Inflammatory macrophage (primary cell): ENCODE measurements at regions not wholly inside any gene's neighbourhood (a gene's known extent, or its start where the extent isn't known, plus 50 kb on each side); places are given as distances from the start of the nearest gene placed in this dataset.
"Not testable (repeated sequence)": the region's sequence is repeated elsewhere in the genome, so short reads cannot be mapped to it uniquely, and the experiment has no call there.

ENCODE experiments used
- DNase-seq, 2 donors: peaks; one replicate each; pipeline ENCODE4 v3.0.0-alpha.2; 2020 to 2022

DNA sequence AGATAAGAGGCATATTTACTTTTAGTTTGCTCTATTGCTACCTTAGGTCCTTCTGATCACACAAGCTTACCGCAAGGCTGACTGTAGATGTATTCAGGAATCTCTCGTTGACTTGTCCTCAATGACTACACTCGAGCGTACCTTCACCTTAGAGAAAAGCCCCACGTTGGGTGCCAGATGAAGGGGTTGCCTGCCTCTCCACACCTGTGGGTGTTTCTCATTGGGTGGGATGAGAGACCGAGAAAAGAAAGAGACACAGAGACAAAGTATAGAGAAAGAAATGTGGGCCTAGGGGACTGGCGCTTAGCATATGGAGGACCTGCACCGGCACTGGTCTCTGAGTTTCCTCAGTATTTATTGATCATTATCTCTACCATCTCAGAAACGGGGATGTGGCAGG is 51.8 kb downstream of the ASCL4 start:
- no peak for DNase-seq

DNA sequence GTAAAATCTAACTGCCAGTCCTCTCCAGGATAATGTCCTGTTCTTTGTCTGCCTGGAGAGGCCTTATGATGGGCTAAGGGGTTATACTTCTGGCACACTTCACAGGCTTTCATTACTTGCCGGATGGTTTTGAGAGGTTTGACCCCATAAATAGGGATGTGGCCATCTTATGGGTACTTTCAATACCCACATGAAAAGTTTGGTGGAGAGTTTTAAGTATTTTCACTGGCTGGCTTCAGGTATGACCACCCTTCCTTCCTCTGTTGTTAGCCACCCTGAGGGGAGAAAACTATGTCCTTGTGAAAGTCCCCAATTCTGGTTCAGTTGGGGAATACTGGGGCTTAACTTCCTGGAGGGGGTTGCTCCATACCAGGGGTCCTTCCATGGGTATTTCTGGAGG is 54.8 kb downstream of the ASCL4 start:
- DNase-seq: no peak

DNA sequence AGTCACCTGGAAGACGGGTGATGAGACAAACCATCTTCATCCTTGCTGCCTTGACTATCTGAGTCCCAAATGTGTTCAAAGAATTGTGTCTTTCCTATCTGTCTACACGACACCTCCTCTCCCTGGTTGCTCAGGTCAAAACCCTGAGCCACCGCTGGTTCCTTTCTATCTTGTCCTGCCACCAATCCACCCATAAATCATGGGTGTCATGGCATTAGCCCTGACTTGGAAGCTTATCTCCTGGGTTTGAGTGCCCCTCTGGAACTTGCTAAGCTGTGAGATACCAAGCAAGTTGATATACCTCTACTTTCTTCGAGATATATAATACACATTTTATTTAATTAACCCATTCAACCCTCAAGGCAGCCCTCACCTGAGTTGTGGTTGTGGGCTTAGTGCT is 57.9 kb downstream of the ASCL4 start:
- DNase-seq: no peak

DNA sequence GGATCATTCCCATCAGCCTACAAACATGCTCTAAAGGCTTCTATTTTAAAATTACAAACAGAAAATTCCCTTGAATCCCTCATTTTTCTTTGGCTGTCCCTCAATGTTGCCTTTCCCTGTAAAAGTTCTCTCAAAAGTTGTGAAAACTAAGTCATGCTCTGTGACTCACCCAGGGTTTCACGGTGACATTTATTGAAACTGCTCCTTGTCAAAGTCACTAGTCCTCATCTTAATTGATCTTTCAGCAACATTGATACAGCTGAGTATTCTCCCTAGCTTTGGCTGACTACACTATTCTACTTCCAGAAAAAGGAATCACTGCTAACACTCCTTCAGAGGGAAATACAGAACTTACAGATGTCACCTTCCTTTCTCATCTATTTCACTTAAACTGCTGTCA is 65.7 kb downstream of the ASCL4 start:
- no peak for DNase-seq

DNA sequence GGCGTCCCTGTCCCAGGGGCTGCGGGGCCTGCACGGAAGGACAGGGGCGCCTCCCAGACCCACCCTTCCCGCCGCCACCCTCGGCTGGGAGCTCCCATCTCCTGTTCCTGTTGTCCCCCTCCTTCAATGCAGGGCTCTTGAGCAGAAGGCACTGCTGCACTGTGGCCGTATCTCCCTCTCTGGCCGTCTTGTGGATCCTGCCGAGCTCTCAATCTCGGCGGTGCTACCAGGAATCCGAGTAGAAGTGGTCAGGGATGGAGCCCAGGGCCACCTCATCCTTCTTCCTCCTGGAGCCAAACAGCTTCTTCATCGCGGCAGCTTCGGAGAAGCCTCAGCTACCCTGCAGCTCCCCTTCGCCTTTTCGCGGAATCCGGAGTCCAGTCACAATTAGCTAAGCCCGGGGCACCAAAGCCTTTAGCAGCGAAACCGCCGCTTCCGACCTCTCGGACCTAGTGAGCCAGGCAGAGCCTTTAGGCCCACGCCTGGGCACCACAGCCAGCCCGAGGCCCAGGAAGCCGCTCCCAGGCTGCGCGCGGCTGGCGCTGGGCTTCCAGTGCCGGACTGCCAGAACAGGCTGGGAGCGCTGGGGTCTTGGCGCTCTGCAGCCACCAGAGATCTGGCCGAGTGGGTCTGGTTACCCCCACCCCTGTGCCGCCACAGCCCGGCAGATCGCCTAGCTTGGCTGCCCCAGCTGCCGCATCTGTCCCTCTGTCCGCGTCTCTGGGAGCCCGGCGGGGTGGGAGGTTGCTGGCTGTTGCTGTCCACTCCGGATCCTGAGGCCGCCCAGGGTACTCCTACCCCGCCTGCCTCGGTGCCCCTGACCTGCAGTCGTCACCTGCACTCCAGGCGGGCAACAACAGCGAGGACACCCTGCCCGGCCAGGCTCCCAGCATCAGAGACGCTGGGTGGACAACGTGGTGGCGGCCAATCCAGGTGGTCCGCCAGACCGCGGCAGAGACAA is 69.1 kb downstream of the ASCL4 start:
- peak in 1 of 2 donors; percentile 20 for DNase-seq

DNA sequence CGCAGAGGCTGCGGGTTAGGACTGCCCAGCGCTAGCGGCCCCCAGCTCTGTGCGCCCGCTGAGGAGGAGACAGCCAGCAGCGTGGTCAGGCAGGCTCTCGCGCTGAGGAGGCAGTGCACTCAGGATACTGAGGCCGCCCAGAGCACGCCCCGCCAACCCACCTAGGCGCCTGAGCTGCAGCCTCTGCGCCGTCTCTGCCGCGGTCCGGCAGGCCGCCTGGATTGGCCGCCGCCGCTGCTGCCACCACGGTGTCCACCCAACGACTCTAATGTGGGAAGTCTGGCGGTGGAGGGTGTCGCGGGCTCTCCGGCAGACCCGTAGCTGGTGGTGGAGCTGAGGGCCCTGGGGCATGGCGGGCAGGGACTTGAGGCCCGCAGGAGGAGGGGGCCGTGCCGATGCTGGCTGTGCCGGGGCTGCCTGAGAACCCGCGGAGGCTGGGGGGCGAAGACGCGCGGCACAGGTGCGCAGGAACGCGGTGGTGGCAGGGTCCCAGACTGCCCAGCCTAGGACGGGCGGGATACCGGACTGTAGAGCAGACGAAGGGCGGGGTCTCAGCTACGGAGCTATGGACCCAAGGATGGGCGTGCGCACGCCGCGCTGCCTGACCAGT is 69.9 kb downstream of the ASCL4 start:
- DNase-seq: no peak

DNA sequence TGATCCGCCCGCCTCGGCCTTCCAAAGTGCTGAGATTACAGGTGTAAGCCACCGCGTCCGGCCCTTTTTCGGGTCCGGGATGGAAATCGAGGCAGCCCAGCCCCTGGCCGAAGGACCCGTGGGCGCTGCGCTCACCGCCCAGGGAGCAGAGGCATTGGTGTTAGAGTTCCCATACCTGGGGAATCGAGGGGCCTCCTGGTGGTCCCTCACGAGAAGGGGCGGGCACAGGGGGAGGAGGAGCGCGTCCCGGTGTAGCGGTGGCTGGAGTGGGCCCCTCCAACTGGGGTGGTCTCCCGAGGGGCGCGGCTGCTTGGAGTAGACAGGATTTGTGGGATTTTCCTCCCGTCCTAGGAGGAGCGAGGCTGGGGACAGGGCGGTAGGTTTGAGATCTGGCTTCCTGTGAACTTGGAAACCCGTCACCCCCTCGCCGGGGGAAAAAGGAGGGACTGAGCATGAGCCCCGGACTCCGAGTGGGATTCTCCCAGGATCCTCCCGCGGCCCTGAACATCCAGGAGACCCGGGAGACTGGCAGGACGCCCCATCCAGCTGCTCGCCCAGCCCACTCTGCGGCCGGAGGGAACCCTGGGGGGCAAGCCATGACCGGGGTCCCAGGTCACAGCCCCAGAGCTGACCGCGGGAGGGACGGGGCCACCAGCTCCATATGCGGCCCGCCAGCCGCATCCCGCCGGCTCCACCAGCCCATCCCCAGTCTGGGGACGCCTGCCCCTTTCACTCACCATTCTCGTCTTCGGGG is 70.9 kb downstream of the ASCL4 start:
- no peak for DNase-seq

DNA sequence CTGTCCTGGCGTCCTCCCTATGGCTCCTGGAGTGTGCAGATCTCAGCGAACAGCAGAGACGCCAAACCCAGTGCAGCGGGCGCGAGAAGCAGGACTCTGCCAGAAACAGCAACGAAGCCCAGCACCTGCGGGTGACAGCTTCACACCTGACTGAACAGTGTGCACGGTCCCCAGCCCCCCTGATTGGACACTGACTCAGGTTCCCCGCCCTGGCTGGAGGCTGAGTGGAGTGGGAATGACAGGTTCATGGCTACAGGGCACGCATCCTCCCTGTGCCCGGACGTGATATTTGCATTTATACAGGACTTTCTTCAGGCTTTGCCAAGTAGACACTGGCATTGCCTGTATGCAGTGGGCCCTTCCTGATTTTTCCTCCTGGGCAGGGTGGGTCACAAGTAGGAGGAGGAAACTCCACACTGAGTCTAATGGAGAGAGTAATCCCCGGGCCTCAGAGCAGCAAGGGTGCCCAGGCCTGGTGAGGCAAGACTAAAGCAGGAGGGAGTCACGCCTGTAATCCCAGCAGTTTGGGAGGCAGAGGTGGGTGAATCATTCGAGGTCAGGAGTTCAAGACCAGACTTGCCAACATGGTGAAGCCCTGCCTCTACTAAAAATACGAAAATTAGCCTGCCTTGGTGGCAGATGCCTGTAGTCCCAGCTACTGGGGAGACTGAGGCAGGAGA is 71.6 kb downstream of the ASCL4 start:
- no peak for DNase-seq

DNA sequence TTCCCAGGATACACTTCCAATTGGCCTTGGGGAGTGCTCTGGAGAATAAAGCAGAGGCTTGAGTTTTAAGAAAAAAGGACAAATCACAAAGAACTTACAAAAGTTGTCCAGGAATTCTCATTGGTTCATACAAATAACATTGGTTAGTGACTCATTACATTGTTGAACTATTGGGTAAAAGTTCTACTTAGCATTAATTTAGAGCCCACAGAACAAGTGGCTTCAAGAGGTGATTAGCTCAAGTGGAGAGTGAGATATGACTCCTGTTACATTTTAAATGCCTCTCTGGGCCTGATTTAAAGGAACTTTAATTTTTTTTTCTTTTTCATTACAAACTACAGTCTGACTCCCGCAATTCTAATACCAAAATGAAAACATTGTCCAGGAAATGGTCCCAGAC is 72.9 kb downstream of the ASCL4 start:
- DNase-seq: no peak

DNA sequence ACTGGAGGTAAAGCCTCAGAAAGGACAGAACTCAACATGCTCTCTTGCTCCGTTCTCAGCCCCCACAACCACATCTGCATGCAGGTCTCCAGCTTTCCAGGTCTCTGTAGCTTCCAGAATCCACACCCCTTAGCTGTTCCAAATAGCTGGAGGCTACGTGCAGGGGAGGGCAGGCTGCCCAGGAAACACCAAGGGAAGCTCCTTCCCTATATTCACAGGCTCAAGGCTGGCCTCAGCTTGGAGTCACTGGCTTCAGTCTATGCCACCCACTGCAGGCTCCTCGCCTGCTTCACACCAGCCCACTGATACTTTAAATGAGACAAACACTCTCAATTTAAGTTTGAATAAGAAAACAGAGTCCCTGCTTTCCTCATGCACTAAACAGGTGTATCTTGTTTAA is 73.3 kb downstream of the ASCL4 start:
- peak in 1 of 2 donors; percentile 11 for DNase-seq

DNA sequence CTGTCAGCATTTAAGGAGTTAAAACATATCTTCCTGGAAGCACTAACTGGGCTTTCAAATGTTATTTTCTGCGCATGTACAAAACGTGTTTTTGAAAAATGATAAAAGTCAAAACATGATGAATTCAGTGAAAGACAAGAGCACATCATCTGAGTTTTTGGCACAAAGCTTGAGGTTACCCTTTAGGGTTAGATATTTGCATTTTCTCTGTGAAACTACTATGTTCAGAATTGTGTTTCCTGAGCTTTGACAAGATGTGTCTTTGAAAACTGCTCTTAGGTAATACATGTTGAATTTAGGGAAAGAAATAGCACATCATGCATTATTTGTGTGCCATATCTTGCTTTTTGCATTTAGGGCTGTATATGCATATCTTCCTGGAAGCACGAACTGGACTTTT is 79.0 kb downstream of the ASCL4 start:
- no peak for DNase-seq

DNA sequence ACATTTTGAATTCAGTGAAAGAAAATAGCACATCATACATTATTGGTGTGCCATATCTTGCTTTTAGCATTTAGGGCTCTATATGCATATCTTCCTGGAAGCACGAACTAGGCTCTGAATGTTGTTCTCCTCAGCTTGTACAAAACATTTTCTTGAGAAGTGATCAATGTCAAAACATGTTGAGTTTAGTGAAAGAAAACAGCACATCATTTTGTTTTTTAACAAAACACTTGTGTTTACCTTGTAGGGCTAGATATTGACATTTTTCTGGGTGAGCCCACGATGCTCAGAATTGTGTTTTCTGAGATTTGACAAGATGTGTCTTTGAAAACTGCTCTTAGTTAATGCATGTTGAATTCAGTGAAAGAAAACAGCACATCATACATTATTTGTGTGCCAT is 81.0 kb downstream of the ASCL4 start:
- no peak for DNase-seq

DNA sequence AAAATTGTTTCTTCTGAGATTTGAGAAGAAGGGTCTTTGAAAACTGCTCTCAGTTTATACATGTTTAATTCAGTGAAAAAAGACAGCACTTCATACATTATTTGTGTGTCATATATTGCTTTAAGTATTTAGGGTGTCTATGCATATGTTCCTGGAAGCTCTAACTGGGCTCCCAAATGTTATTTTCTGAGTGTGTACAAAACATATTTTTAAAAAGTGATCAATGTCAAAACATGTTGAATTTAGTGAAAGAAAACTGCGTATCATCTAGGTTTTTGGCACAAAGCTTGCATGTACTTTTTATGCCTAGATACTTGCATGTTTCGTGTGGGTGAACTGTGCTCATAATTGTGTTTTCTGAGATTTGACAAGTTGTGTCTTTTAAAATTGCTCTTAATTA is 81.6 kb downstream of the ASCL4 start:
- DNase-seq: no peak

DNA sequence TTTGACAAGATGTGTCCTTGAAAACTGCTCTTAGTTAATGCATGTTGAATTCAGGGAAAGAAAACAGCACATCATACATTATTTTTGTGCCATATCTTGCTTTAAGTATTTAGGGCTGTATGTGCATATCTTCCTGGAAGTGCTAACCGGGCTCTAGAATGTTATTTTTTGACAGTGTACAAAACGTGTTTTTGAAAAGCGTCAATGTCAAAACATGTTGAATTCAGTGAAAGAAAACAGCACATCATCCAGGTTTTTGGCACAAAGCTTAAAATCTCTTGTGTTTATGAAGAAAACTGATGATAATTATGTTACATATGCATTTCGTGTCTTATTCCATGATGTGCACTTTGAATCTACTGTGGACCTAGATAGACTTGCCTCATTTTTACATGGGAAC is 82.7 kb downstream of the ASCL4 start:
- no peak for DNase-seq

DNA sequence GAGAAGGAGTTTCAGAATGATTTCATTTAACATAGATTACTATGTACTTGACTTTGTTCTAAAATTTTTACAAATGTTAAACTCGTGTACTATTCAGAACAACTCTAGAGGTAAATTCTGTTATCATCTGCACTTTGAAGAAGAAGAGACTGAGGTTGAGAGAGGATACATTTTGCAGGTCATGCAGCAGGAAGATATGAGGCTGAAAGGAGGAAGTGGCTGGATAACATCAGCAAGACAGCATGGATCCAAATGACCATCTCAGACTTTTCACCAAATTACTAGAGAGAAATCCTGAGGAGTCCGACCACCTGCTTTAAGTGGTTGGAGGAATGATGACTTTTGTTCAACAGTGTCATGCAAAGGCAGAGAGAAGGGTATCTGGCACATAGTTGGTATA is 84.9 kb downstream of the ASCL4 start:
- DNase-seq: no peak

DNA sequence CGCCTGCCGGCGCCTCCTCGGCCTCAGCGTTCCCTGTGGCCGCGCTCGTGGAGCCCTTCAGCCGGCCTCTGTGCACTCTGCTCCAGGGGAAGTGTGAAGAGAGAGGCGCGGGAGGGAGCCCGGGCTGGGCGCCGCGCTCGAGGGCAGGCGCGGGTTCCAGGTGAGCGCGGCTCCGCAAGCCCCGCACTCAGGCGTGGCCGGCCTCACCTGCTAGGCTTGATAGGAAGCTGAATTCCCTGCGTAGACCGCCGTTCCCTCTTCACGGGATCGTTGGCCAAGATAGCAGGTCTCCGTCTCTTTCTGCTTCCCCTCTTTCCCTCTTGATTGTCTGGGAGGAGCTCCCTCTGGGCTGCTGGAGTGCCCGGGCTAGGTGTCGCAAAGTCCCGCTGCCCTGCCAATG is 89.7 kb downstream of the ASCL4 start:
- no peak for DNase-seq

DNA sequence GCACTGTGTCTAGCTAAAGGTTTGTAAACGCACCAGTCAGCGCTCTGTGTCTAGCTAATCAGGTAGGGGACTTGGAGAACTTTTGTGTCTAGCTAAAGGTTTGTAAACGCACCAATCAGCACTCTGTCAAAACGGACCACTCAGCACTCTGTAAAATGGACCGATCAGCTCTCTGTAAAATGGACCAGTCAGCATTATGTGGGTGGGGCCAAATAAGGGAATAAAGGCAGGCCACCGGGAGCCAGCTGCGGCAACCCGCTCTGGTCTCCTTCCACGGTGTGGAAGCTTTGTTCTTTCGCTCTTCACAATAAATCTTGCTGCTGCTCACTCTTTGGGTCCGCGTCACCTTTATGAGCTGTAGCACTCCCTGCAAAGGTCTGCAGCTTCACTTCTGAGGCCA is 90.2 kb downstream of the ASCL4 start:
- DNase-seq: not testable (repeated sequence)

DNA sequence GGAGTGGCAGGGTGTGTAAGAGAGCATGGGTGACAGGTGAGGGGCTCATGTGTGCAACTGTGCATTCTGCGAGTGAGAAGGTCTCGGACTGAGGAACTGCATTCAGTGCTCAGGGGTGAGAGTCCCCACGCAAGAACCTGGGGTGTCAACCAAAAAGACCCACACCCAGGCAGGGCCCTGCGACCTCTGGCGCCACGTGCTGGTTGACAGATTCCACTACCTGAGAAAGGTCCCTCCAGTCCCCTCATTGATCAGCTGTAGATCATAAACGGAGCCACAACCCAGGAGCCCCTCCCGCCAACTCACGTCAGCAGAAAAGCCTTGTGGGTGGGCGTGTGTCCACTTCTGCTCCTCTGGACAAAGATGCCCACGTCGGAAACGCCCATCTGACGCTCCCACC is 98.7 kb downstream of the ASCL4 start:
- DNase-seq: no peak

DNA sequence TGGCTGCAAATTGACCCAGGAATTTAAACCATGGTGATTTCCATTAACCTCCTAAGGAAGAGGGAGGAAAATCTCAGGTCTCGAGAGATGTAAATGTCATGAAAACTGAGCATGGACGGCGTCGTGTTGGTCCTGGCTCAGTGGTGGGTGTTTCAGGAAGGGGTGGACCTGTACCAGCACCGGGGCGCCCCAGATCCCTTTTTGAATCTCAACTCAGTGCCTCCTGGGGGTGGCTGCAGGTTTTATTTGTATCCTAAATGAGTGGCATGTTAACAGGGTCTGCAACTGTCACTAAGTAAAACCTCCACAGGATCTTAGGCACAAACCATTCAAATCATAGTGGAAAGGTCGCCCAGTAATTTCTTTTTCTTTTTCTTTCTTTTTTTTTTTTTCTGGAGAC is 101.3 kb downstream of the ASCL4 start:
- peak in 1 of 2 donors; percentile 27 for DNase-seq

DNA sequence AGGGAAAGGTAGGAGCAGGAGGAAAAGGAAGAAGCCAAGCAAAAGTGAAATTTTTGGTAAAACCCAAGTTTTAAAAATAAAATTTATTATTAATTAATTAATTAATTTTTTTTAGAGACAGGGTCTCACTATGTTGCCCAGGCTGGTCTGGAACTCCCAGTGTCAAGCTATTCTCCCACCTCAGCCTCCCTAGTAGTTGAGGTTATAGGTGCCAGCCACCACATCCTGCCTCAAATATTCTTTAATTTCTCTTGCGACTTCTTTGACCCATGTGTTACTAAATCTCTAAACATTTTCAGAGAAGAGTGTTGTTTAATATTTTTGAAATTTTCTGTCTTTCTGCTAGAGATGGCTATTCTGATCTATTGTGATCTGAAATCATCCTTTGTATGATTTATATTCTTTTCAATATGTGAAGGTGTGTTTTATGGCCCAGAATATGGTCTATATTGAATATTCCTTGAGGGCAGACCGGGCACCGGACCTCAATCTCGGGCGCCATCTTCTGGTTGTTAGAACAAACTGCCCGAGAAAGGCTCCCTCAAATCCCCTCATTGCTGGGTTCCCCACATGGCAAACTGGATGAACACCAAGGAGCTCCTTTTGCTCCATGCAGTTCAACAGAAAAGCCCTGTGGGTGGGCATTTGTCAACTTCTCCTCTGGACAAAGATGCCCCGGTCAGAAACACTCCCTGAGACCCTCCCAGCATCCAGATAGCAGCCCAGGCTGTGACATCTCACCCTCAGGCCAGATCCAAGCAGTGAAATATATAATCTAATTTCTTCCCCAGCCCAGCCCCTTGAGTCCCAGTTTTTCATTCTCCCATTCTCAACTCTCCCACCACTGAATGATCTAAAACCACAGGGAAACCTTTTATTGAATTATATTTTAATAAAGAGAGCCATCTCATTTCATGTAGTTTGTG is 110.5 kb downstream of the ASCL4 start:
- DNase-seq: peak; percentile 64 to 70

DNA sequence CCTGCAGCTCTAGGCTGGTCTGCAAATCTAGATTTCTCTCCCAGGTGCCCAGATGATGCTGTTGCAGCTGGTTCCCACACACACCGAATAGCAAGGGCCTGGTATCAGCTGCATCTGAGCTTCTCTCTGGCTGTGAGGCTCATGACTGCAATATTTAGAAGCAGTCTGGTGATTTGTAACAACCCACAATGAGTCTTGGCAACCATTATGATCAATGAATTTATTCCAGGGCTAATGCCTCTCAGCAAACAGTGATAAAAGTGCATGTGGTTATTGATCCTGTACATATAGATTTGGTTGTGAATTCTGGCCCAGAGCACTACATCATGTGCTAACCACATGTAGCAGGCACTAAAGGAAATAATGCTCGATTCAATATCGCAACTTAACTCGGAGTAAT is 114.3 kb downstream of the ASCL4 start:
- DNase-seq: no peak

DNA sequence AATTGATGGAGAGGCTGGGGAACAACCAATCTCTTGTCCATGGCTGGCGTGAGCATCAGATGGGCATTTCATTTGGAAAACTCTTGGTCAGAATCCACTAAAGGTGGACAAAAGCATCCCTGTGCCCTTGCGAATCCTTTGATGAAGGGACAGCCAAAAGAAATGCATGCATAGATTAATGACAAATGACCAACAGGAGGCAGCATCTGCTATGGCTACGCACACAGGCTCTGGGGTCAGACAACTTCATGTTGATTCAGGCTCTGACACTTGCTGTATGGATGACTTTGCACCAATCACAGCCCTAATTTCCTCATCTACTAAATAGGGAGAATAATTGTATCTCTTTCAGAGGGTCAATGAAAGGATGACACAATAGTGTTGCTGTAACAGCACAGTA is 117.5 kb downstream of the ASCL4 start:
- DNase-seq: peak; percentile 19 to 65
